ENCODE measurements at regions not wholly inside any gene's neighbourhood (a gene's known extent, or its start where the extent isn't known, plus 50 kb on each side); places are given as distances from the start of the nearest gene placed in this dataset.

GRCh38 chr5:96159043-96159442 is 197.4 kb upstream of the ELL2 start:
- DNase-seq (ENCODE audit: low spot score in 2 of 2), result no peak
- H3K4me3 ChIP-seq (ENCODE audit: low read depth, poor library complexity, severe bottlenecking), result no peak overlapping the region
- TF ChIP-seq POLR2A (IDR thresholded peaks at IDR 0.05) (no peak), CTCF (IDR thresholded peaks at IDR 0.05) (no peak)
- 92% methylated on average over 2 of the region's 2 CpGs for WGBS, 2 donors
- intact Hi-C loops (cut with DNase I; ENCODE audit: low total_unique reads), result no loop called here

- intact Hi-C loops (cut with DNase I; ENCODE audit: low total_unique reads), result no loop called here
- DNase-seq (ENCODE audit: low spot score in 2 of 2), result no peak
- 56 to 65% methylated on average over 3 of the region's 3 CpGs for WGBS, 2 donors
These were observed 196.2 kb upstream of the ELL2 start for GRCh38 chr5:96157841-96158291.

GRCh38 chr5:96157077-96157780 is 195.6 kb upstream of the ELL2 start:
- no peak for DNase-seq (ENCODE audit: low spot score in 2 of 2)
- TF ChIP-seq CTCF (IDR thresholded peaks at IDR 0.05) (no peak), POLR2A (IDR thresholded peaks at IDR 0.05) (no peak)
- no peak overlapping the region for H3K4me3 ChIP-seq (ENCODE audit: low read depth, poor library complexity, severe bottlenecking)
- WGBS, 2 donors, result 47 to 52% methylated on average over 4 of the region's 4 CpGs
- intact Hi-C loops (cut with DNase I; ENCODE audit: low total_unique reads), result no loop called here

More at GRCh38 chr5:96157841-96158291, 196.2 kb upstream of the ELL2 start:
- H3K4me3 ChIP-seq (ENCODE audit: low read depth, poor library complexity, severe bottlenecking), result no peak overlapping the region
- TF ChIP-seq POLR2A (IDR thresholded peaks at IDR 0.05), result no peak
- TF ChIP-seq CTCF (IDR thresholded peaks at IDR 0.05), result no peak

GRCh38 chr5:96155147-96155546 is 193.5 kb upstream of the ELL2 start:
- no peak for TF ChIP-seq CTCF (IDR thresholded peaks at IDR 0.05)
- no peak for TF ChIP-seq POLR2A (IDR thresholded peaks at IDR 0.05)
- intact Hi-C loops (cut with DNase I; ENCODE audit: low total_unique reads), result no loop called here
- 52 to 68% methylated on average over 2 of the region's 2 CpGs for WGBS, 2 donors
- no peak overlapping the region for H3K4me3 ChIP-seq (ENCODE audit: low read depth, poor library complexity, severe bottlenecking)
- DNase-seq (ENCODE audit: low spot score in 2 of 2), result no peak

- intact Hi-C loops (cut with DNase I; ENCODE audit: low total_unique reads), result no loop called here
- no peak for DNase-seq (ENCODE audit: low spot score in 2 of 2)
- TF ChIP-seq CTCF (IDR thresholded peaks at IDR 0.05), result no peak
- no peak for TF ChIP-seq POLR2A (IDR thresholded peaks at IDR 0.05)
- no peak overlapping the region for H3K4me3 ChIP-seq (ENCODE audit: low read depth, poor library complexity, severe bottlenecking)
- 18 to 38% methylated on average over 2 of the region's 2 CpGs for WGBS, 2 donors
These were observed 190.2 kb upstream of the ELL2 start for GRCh38 chr5:96151891-96152290.

GRCh38 chr5:96150007-96150406 is 188.4 kb upstream of the ELL2 start:
- 44% methylated on average over 1 of the region's 1 CpG for WGBS, 2 donors
- no peak overlapping the region for H3K4me3 ChIP-seq (ENCODE audit: low read depth, poor library complexity, severe bottlenecking)
- TF ChIP-seq POLR2A (IDR thresholded peaks at IDR 0.05) (no peak), CTCF (IDR thresholded peaks at IDR 0.05) (no peak)
- intact Hi-C loops (cut with DNase I; ENCODE audit: low total_unique reads), result no loop called here
- DNase-seq (ENCODE audit: low spot score in 2 of 2), result no peak

Data from lower leg skin (tissue), 4 donors.